HCT116 (cell line): ENCODE measurements at regions not wholly inside any gene's neighbourhood (a gene's known extent, or its start where the extent isn't known, plus 50 kb on each side); places are given as distances from the start of the nearest gene placed in this dataset.

Experiments used
- ELF1 ChIP-seq: IDR thresholded peaks from 2 replicates; pipeline ENCODE4 v1.6.1; 2012; ENCODE audit warnings: low read depth, borderline replicate concordance
- POLR2A ChIP-seq: IDR thresholded peaks from 2 replicates; pipeline ENCODE4 v1.7.0; 2011; ENCODE audit warnings: borderline replicate concordance; ENCODE audit not compliant: insufficient read depth, insufficient read length; ENCODE audit errors: extremely low read depth
- RAD21 ChIP-seq: IDR thresholded peaks from 2 replicates; pipeline ENCODE4 v1.6.1; 2012; ENCODE audit warnings: low read depth, mild to moderate bottlenecking
- SIN3A ChIP-seq: IDR thresholded peaks from 2 replicates; pipeline ENCODE4 v1.6.1; 2012; ENCODE audit warnings: low read depth
- ZNF274 ChIP-seq: fragments of 200-500 bp; sonication (Bioruptor generic); IDR thresholded peaks from 2 replicates; pipeline ENCODE4 v1.6.1; 2014; ENCODE audit warnings: mild to moderate bottlenecking, low read depth, low read length, inconsistent platforms
- TF ChIP-seq, protein P1 (sequence below): IDR thresholded peaks from 2 replicates; pipeline ENCODE4 v1.6.1; 2012; ENCODE audit warnings: low read depth
- TF ChIP-seq, protein P2 (sequence below), 3 experiments: fragments of 200-600 bp in 1 of 3; sonication (generic) in 1 of 3; IDR thresholded peaks in 2 of 3; conservative IDR thresholded peaks in 1 of 3; 2 replicates each; pipeline ENCODE4 v1.5.1; 2012 to 2017; ENCODE audit warnings: low read depth in 2 of 3, low read length in 2 of 3, antibody characterized with exemption in 1 of 3, borderline replicate concordance in 1 of 3, control low read depth in 1 of 3, mild to moderate bottlenecking in 1 of 3, mixed read lengths in 1 of 3, mixed run types in 1 of 3, moderate library complexity in 1 of 3; ENCODE audit not compliant: insufficient read depth in 1 of 3

DNA sequence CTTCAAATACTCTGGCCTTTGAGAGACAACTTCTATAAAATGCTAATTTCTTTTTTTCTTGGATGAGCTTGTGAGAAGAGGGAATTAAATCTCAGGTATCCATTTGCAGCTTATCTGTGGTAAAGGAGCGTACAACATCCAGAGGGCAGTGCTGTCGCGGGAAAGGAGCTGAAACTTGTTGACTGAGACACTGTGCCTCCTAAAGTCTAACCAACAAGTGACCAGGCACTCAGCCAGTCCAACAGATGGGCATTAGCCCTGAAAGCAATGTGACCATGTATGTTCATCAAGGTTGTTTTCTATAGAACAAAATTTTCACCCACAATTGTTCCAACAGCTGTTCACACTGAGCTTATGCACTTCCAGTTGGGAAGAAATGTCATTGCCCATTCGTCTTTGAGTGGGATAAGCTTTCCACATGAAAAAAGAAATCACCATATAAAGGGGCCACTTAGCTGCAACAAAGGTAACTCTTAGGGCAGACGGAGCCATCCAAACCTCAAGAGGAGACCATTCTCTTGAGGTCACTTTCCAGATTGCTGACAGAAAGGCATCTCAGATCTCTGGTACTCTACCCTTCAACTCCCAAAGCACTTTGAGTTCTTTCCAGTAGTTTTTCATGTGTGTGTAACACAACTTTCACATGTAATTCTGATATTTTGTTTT lies 244.8 kb upstream of the NEIL3 start:
- TF ChIP-seq ZNF274 (no peak), POLR2A (no peak), RAD21 (peak; percentile 14; the same call in 1 of the 2 replicates), ELF1 (no peak), SIN3A (no peak)
- TF ChIP-seq, protein P1, sequence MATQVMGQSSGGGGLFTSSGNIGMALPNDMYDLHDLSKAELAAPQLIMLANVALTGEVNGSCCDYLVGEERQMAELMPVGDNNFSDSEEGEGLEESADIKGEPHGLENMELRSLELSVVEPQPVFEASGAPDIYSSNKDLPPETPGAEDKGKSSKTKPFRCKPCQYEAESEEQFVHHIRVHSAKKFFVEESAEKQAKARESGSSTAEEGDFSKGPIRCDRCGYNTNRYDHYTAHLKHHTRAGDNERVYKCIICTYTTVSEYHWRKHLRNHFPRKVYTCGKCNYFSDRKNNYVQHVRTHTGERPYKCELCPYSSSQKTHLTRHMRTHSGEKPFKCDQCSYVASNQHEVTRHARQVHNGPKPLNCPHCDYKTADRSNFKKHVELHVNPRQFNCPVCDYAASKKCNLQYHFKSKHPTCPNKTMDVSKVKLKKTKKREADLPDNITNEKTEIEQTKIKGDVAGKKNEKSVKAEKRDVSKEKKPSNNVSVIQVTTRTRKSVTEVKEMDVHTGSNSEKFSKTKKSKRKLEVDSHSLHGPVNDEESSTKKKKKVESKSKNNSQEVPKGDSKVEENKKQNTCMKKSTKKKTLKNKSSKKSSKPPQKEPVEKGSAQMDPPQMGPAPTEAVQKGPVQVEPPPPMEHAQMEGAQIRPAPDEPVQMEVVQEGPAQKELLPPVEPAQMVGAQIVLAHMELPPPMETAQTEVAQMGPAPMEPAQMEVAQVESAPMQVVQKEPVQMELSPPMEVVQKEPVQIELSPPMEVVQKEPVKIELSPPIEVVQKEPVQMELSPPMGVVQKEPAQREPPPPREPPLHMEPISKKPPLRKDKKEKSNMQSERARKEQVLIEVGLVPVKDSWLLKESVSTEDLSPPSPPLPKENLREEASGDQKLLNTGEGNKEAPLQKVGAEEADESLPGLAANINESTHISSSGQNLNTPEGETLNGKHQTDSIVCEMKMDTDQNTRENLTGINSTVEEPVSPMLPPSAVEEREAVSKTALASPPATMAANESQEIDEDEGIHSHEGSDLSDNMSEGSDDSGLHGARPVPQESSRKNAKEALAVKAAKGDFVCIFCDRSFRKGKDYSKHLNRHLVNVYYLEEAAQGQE, result no peak
- TF ChIP-seq, protein P2, sequence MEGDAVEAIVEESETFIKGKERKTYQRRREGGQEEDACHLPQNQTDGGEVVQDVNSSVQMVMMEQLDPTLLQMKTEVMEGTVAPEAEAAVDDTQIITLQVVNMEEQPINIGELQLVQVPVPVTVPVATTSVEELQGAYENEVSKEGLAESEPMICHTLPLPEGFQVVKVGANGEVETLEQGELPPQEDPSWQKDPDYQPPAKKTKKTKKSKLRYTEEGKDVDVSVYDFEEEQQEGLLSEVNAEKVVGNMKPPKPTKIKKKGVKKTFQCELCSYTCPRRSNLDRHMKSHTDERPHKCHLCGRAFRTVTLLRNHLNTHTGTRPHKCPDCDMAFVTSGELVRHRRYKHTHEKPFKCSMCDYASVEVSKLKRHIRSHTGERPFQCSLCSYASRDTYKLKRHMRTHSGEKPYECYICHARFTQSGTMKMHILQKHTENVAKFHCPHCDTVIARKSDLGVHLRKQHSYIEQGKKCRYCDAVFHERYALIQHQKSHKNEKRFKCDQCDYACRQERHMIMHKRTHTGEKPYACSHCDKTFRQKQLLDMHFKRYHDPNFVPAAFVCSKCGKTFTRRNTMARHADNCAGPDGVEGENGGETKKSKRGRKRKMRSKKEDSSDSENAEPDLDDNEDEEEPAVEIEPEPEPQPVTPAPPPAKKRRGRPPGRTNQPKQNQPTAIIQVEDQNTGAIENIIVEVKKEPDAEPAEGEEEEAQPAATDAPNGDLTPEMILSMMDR (IDR thresholded peaks at IDR 0.05 in 2 of 3, conservative IDR thresholded peaks at IDR 0.05 in 1 of 3; ENCODE audit: borderline replicate concordance in 1 of 3, insufficient read depth in 1 of 3, low read depth in 2 of 3, low read length in 2 of 3), result 0 out of 6 replicates have a peak, but pooled peaks of 1 of the 3 experiments have one; percentile 9
